Natural killer cell treated with Interleukin-12 subunit alpha and Interleukin-12 subunit beta and Interleukin-15 and Interleukin-18, amount 100 ng/mL, for 72 hours (primary cell): ENCODE measurements at regions not wholly inside any gene's neighbourhood (a gene's known extent, or its start where the extent isn't known, plus 50 kb on each side); places are given as distances from the start of the nearest gene placed in this dataset.

Experiments
- ATAC-seq, 2 donors: fragments of 150-1000 bp; cut with Tn5 transposase in 1 of 2; sonication (Bioruptor Pico), chemical (Tn5 transposase) in 1 of 2; 2 replicates each; pipeline ENCODE4 v1.10.0; 2021
- DNase-seq: peaks from one replicate; pipeline ENCODE4 v3.0.0; 2022; ENCODE audit warnings: low spot score
- H3K27ac Mint-ChIP-seq, 2 donors: 1 replicate in 1 of 2; 2 replicates in 1 of 2; pipeline ENCODE4 v1.8.0; 2022; ENCODE audit warnings: mixed read lengths in 2 of 2, mild to moderate bottlenecking in 1 of 2, moderate library complexity in 1 of 2
- H3K27me3 Mint-ChIP-seq, 2 donors: 1 replicate in 1 of 2; 2 replicates in 1 of 2; pipeline ENCODE4 v1.8.0; 2022; ENCODE audit warnings: mixed read lengths in 2 of 2
- H3K36me3 Mint-ChIP-seq: one replicate; pipeline ENCODE4 v1.8.0; 2022; ENCODE audit warnings: mixed read lengths
- H3K4me1 Mint-ChIP-seq, 2 donors: 1 replicate in 1 of 2; 2 replicates in 1 of 2; pipeline ENCODE4 v1.8.0; 2022; ENCODE audit warnings: low read depth in 2 of 2, mixed read lengths in 2 of 2, mild to moderate bottlenecking in 1 of 2
- H3K4me3 Mint-ChIP-seq: one replicate; pipeline ENCODE4 v1.8.0; 2022; ENCODE audit warnings: mixed read lengths
- H3K9me3 Mint-ChIP-seq: 2 replicates; pipeline ENCODE4 v1.8.0; 2022; ENCODE audit warnings: mixed read lengths

GRCh38 chr4:100849319-100849718 is 331.5 kb upstream of the EMCN start:
- no peaks in the 10 kb centered on the region for H3K36me3 Mint-ChIP-seq
- H3K4me1 Mint-ChIP-seq: no peaks in the 10 kb centered on the region
- H3K27ac Mint-ChIP-seq: no peak overlapping the region
- no peak for DNase-seq
- no peak overlapping the region for H3K4me3 Mint-ChIP-seq
- ATAC-seq: no peak
- H3K9me3 Mint-ChIP-seq: no peaks in the 10 kb centered on the region
- no peaks in the 10 kb centered on the region for H3K27me3 Mint-ChIP-seq

DNA sequence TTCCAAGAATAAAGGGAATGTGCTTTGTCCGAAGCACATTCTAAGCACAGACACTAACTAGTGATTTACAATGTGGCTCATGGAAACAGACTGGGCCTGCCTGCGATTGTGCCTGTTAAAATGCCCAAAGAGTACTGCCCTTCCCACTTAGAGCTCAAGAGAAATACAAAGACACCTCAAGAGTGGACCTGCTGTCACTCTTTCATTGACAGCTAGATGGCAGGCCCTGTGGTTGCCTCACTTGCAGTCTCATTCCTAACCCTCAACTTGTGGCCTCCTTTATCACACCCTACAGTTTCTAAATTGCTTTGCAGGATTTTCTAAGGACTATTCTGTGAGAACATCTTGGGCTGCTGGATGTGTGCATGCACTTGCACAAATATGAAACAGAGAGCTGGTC is 331.0 kb upstream of the EMCN start:
- no peaks in the 10 kb centered on the region for H3K4me1 Mint-ChIP-seq
- H3K27ac Mint-ChIP-seq: no peak overlapping the region
- no peaks in the 10 kb centered on the region for H3K27me3 Mint-ChIP-seq
- no peaks in the 10 kb centered on the region for H3K36me3 Mint-ChIP-seq
- DNase-seq (no peak), ATAC-seq (peak; percentile 64 to 82)
- H3K4me3 Mint-ChIP-seq: no peak overlapping the region
- H3K9me3 Mint-ChIP-seq: no peaks in the 10 kb centered on the region

DNA sequence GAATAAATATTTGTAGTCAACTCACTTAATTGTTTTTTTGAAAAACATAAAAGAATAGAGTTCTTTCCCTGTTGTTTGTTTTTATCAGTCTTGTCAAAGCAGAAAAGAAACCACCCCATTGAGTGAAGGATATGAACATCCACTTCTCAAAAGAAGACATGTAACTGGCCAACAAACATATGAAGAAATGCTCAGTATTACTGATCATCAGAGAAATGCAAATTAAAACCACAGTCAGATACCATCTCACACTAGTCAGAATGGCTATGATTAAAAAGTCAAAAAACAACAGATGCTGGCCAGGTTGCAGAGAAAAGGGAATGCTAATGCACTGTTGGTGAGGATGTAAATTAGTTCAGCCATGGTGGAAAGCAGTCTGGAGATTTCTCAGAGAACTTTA is 326.1 kb upstream of the EMCN start:
- ATAC-seq: no peak
- Mint-ChIP-seq H3K27me3 (peaks cover 3 to 4% of the 10 kb centered on the region in 2 donors), H3K4me1 (no peaks in the 10 kb centered on the region), H3K4me3 (no peak overlapping the region), H3K36me3 (no peaks in the 10 kb centered on the region), H3K27ac (no peak overlapping the region), H3K9me3 (peaks cover 1% of the 10 kb centered on the region)
- DNase-seq: no peak

DNA sequence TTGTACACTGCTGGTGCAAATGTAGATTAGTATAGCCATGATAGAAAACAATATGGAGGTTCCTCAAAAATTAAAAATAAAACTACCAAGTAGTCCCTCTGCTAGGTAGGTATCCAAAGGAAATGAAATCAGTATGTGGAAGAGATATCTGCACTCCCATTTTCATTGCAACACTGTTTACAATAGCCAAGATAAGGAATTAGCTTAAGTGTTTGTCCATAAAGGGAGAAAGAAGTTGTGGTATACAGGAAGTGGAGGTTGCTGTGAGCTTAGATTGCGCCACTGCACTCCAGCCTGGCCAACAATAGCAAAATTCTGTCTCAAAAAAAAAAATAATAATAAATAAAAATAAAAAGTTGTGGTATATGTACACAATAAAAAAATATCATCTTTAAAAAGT is 325.0 kb upstream of the EMCN start:
- peaks cover 7 to 12% of the 10 kb centered on the region in 2 donors for H3K27me3 Mint-ChIP-seq
- H3K27ac Mint-ChIP-seq: no peak overlapping the region
- H3K9me3 Mint-ChIP-seq: peaks cover 4% of the 10 kb centered on the region
- DNase-seq (no peak), ATAC-seq (no peak)
- H3K36me3 Mint-ChIP-seq: peaks cover 8% of the 10 kb centered on the region
- no peak overlapping the region for H3K4me3 Mint-ChIP-seq
- no peaks in the 10 kb centered on the region for H3K4me1 Mint-ChIP-seq

GRCh38 chr4:100841911-100842310 is 324.1 kb upstream of the EMCN start:
- ATAC-seq (no peak), DNase-seq (no peak)
- H3K27ac Mint-ChIP-seq: no peak overlapping the region
- H3K4me3 Mint-ChIP-seq: no peak overlapping the region
- no peaks in the 10 kb centered on the region for H3K4me1 Mint-ChIP-seq
- peaks cover 10 to 17% of the 10 kb centered on the region in 2 donors for H3K27me3 Mint-ChIP-seq
- H3K36me3 Mint-ChIP-seq: peaks cover 8% of the 10 kb centered on the region
- peaks cover 4% of the 10 kb centered on the region for H3K9me3 Mint-ChIP-seq

DNA sequence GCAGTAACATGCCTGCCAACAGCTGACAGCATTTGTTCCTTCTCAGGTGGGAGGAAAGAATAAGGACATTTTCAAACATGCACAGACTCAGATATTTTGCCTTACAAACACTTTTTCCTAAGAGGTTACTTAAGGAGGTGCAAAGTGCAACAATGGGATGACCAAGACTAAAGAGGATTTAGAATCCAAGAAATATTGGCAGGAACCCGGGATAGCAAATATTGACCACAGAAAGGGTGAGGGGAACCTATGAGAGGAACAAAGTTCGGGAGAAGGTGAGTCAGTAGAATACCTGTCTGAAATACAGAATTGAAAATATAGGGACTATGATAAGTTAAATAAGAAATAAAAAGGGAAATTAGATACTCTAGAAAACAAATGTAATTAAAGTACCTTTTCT is 321.9 kb upstream of the EMCN start:
- H3K27ac Mint-ChIP-seq: no peak overlapping the region
- H3K36me3 Mint-ChIP-seq: peaks cover 8% of the 10 kb centered on the region
- H3K4me1 Mint-ChIP-seq: no peaks in the 10 kb centered on the region
- peaks cover 10 to 18% of the 10 kb centered on the region in 2 donors for H3K27me3 Mint-ChIP-seq
- no peak overlapping the region for H3K4me3 Mint-ChIP-seq
- ATAC-seq: no peak
- no peak for DNase-seq
- peaks cover 4% of the 10 kb centered on the region for H3K9me3 Mint-ChIP-seq

GRCh38 chr4:100838286-100838685 is 320.5 kb upstream of the EMCN start:
- DNase-seq (no peak), ATAC-seq (no peak)
- peaks cover 10 to 18% of the 10 kb centered on the region in 2 donors for H3K27me3 Mint-ChIP-seq
- no peak overlapping the region for H3K27ac Mint-ChIP-seq
- peaks cover 4% of the 10 kb centered on the region for H3K9me3 Mint-ChIP-seq
- peaks cover 8% of the 10 kb centered on the region for H3K36me3 Mint-ChIP-seq
- H3K4me3 Mint-ChIP-seq: no peak overlapping the region
- H3K4me1 Mint-ChIP-seq: no peaks in the 10 kb centered on the region

GRCh38 chr4:100836929-100837328 is 319.1 kb upstream of the EMCN start:
- no peak overlapping the region for H3K4me3 Mint-ChIP-seq
- H3K4me1 Mint-ChIP-seq: no peaks in the 10 kb centered on the region
- peaks cover 4% of the 10 kb centered on the region for H3K9me3 Mint-ChIP-seq
- no peak for DNase-seq
- ATAC-seq: no peak
- H3K27me3 Mint-ChIP-seq: peaks cover 10 to 18% of the 10 kb centered on the region in 2 donors
- peaks cover 8% of the 10 kb centered on the region for H3K36me3 Mint-ChIP-seq
- no peak overlapping the region for H3K27ac Mint-ChIP-seq

DNA sequence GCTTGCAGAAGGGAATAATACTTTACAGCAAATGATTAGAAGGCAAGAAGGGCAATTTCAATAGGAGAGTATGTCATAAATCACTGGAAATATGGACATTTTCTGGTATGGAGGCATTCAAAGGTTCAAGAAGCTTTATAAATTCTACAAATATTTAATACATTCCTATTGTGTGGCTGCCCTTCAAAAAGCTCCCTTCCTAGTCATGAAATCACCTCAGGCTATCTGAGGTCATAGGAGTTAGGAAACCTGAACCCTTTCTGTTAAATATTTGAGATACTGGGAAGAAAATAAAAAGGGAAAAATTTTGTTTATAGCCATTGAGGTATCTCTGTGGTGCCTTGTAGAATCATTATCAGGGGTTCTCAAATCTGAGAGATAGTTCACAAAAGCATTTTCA is 316.8 kb upstream of the EMCN start:
- no peak overlapping the region for H3K4me3 Mint-ChIP-seq
- H3K36me3 Mint-ChIP-seq: peaks cover 8% of the 10 kb centered on the region
- H3K4me1 Mint-ChIP-seq: no peaks in the 10 kb centered on the region
- H3K9me3 Mint-ChIP-seq: peaks cover 8% of the 10 kb centered on the region
- H3K27ac Mint-ChIP-seq: no peak overlapping the region
- peaks cover 11 to 18% of the 10 kb centered on the region in 2 donors for H3K27me3 Mint-ChIP-seq
- DNase-seq: no peak
- no peak for ATAC-seq

GRCh38 chr4:100833906-100834305 is 316.1 kb upstream of the EMCN start:
- Mint-ChIP-seq H3K9me3 (peaks cover 7% of the 10 kb centered on the region), H3K4me1 (no peaks in the 10 kb centered on the region), H3K27me3 (peaks cover 8 to 15% of the 10 kb centered on the region in 2 donors), H3K36me3 (peaks cover 8% of the 10 kb centered on the region), H3K27ac (no peak overlapping the region), H3K4me3 (no peak overlapping the region)
- no peak for DNase-seq
- ATAC-seq: no peak

DNA sequence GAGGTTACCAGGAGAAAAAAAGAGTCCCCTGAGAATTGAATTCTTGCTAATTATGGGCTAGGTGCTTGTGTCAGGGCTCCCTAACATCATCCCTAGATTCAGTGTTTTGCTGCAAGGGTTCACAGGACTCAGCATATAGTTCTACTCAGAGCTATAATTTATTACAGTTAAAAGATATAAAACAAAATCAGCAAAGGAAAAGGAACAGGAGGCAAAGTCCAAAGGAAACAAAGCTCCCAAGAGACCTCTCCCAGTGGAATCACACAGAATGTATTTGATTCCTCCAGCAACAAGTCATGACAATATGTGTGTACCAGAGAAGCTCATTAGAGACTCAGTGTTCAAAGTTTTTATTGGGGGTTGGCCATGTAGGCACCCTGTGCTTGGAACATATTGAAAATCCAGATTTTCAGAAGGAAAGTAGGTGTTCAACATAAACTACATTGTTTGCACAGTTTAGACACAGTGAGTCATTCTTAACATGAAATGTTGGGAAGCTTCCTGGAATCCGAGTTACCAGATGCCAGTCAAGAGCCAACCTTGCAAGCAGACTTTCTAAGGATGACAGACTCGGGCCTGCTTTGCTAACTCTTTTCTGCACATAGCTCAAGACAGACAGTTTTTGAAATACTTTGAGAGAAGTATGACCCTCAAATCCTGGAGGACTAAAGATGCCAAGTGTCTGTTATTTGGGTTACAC is 311.3 kb upstream of the EMCN start:
- H3K27me3 Mint-ChIP-seq: peaks cover 0 to 5% of the 10 kb centered on the region in 2 donors
- ATAC-seq: no peak
- H3K27ac Mint-ChIP-seq: no peak overlapping the region
- DNase-seq: no peak
- no peaks in the 10 kb centered on the region for H3K36me3 Mint-ChIP-seq
- H3K4me1 Mint-ChIP-seq: no peaks in the 10 kb centered on the region
- peaks cover 7% of the 10 kb centered on the region for H3K9me3 Mint-ChIP-seq
- H3K4me3 Mint-ChIP-seq: no peak overlapping the region

DNA sequence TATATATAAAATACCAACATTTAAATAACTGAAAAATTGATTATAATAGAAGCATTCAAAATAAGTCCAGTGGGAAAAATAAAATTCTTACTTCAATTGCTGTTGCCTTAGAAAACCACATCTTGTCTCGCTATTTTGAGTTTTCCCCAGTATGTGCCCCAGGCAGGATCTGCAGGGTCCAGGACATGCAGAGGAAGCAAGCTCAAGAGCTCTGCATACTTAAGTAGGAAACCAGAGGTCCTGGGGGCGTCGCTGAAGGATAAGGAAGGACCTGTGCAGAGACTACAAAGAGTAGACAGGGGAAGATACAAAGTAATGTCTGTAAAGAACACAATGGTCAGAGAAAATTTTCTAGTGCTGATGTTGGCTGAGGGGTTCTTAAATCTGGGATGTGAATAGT is 310.5 kb upstream of the EMCN start:
- Mint-ChIP-seq H3K27ac (no peak overlapping the region), H3K36me3 (no peaks in the 10 kb centered on the region), H3K4me1 (peaks cover 0 to 3% of the 10 kb centered on the region in 2 donors), H3K27me3 (peaks cover 0 to 5% of the 10 kb centered on the region in 2 donors), H3K9me3 (peaks cover 7% of the 10 kb centered on the region), H3K4me3 (no peak overlapping the region)
- DNase-seq (no peak), ATAC-seq (no peak)

DNA sequence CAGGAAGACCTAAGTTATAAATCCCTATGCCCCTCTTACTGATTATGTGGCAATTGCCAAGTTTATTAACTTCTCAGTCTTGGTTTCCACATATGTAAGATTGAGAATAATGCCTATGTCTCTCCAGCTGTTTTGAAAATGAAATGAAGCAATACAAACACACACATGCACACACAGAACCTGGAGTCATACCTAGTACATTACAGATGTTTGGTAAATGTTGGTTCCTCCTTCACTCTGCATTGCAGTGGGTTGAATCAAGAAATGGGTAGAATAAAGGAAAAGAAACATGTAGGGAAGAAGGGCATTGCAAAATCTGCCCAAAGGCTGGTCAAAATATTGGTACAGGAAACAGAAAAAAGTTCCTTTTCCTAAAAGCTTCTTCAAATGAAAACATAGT is 309.9 kb upstream of the EMCN start:
- peaks cover 0 to 5% of the 10 kb centered on the region in 2 donors for H3K27me3 Mint-ChIP-seq
- H3K4me3 Mint-ChIP-seq: no peak overlapping the region
- no peak for ATAC-seq
- H3K36me3 Mint-ChIP-seq: no peaks in the 10 kb centered on the region
- peaks cover 7% of the 10 kb centered on the region for H3K9me3 Mint-ChIP-seq
- peaks cover 0 to 9% of the 10 kb centered on the region in 2 donors for H3K4me1 Mint-ChIP-seq
- no peak for DNase-seq
- H3K27ac Mint-ChIP-seq: no peak overlapping the region

DNA sequence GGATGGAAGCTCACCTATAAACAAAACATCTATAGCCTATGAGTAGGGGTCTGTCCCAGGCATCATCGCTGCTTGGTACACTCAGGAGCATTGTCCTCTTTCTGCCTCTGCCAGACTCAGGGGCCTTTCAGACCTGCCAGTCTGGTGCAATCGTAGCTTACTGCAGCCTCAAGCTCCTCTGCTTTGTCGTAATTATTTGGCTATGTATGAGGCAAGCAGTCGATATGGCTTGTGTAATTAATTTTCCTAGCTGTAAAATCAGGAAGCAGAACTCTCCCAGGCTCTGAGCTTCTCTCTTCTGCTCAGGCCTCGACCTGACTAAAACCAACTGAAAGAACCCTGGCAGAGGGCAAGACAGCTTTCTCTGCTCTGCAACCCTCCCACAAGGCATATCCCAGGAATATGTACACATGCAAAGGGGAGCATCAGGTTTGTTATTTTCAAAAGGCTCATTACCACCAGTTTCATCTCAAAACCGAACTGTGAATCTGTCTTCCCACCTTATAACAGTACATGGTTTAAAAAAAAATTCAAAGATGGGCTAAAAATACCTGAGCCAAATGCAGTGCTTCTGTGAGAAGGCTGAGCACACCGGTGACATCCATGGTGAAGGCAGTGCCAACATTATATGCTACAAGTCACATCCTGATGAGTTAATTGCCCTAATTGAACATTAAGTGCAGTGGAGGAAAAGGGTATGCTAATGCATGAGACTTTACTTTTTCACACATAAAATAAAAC is 309.2 kb upstream of the EMCN start:
- Mint-ChIP-seq H3K27me3 (peaks cover 0 to 5% of the 10 kb centered on the region in 2 donors), H3K36me3 (no peaks in the 10 kb centered on the region), H3K9me3 (peaks cover 7% of the 10 kb centered on the region), H3K27ac (no peak overlapping the region), H3K4me3 (no peak overlapping the region), H3K4me1 (peaks cover 0 to 12% of the 10 kb centered on the region in 2 donors)
- DNase-seq (no peak), ATAC-seq (no peak)
